GM23338 (cell line): ENCODE measurements at regions not wholly inside any gene's neighbourhood (a gene's known extent, or its start where the extent isn't known, plus 50 kb on each side); places are given as distances from the start of the nearest gene placed in this dataset.

Experiments
- ATAC-seq: fragments of 200-7000 bp; cut with Tn5 transposase; 3 replicates; pipeline ENCODE4 v1.9.1; 2020
- DNase-seq: peaks from one replicate; pipeline ENCODE4 v3.0.0-alpha.2; 2015; ENCODE audit warnings: low spot score
- H2AFZ ChIP-seq: fragments of 200-600 bp; sonication (generic); 2 replicates; pipeline ENCODE4 v1.8.0; 2016; ENCODE audit warnings: antibody characterized with exemption, mild to moderate bottlenecking, moderate library complexity
- H3F3A ChIP-seq: fragments of 200-600 bp; sonication (generic); replicated peaks from 2 replicates; pipeline ENCODE4 v1.8.0; 2017; ENCODE audit warnings: antibody characterized with exemption, mixed run types, low read depth
- H3K27ac ChIP-seq: fragments of 200-600 bp; sonication (generic); 2 replicates; pipeline ENCODE4 v1.6.1; 2016; ENCODE audit warnings: low read depth
- H3K27me3 ChIP-seq: fragments of 200-600 bp; sonication (generic); 2 replicates; pipeline ENCODE4 v1.8.0; 2016; ENCODE audit warnings: mild to moderate bottlenecking, mixed run types, moderate library complexity; ENCODE audit not compliant: insufficient read depth
- H3K36me3 ChIP-seq: fragments of 200-600 bp; sonication (generic); 2 replicates; pipeline ENCODE4 v1.8.0; 2016; ENCODE audit warnings: mild to moderate bottlenecking; ENCODE audit not compliant: insufficient read depth
- H3K4me1 ChIP-seq: fragments of 200-600 bp; sonication (generic); 2 replicates; pipeline ENCODE4 v1.8.0; 2016; ENCODE audit warnings: mild to moderate bottlenecking, moderate library complexity; ENCODE audit not compliant: insufficient read depth
- H3K4me2 ChIP-seq: fragments of 200-600 bp; sonication (generic); 2 replicates; pipeline ENCODE4 v1.7.1; 2017; ENCODE audit warnings: mixed run types
- H3K4me3 ChIP-seq: fragments of 200-600 bp; sonication (generic); 2 replicates; pipeline ENCODE4 v1.6.1; 2016; ENCODE audit warnings: mixed run types
- H3K79me2 ChIP-seq: fragments of 200-600 bp; sonication (generic); replicated peaks from 2 replicates; pipeline ENCODE4 v1.8.0; 2017; ENCODE audit warnings: mild to moderate bottlenecking; ENCODE audit not compliant: insufficient read depth
- H3K9me2 ChIP-seq: fragments of 200-600 bp; sonication (generic); 2 replicates; pipeline ENCODE4 v1.8.0; 2017; ENCODE audit not compliant: insufficient read depth
- H4K20me1 ChIP-seq: fragments of 200-600 bp; sonication (generic); replicated peaks from 2 replicates; pipeline ENCODE4 v1.8.0; 2017; ENCODE audit warnings: mild to moderate bottlenecking; ENCODE audit not compliant: insufficient read depth
- H3K27ac Mint-ChIP-seq: 2 replicates; pipeline ENCODE4 v1.8.0; 2020; ENCODE audit warnings: inconsistent platforms, mild to moderate bottlenecking, moderate library complexity, mixed read lengths
- H3K27me3 Mint-ChIP-seq: 3 replicates; pipeline ENCODE4 v1.8.0; 2022; ENCODE audit warnings: low read depth, mild to moderate bottlenecking, moderate library complexity, mixed read lengths, inconsistent platforms; ENCODE audit not compliant: insufficient read depth, poor library complexity
- H3K36me3 Mint-ChIP-seq: 3 replicates; pipeline ENCODE4 v1.8.0; 2021; ENCODE audit warnings: low read depth, mild to moderate bottlenecking, inconsistent platforms, moderate library complexity, mixed read lengths
- H3K4me1 Mint-ChIP-seq: 3 replicates; pipeline ENCODE4 v1.8.0; 2020; ENCODE audit warnings: mild to moderate bottlenecking, inconsistent platforms, mixed read lengths
- H3K4me3 Mint-ChIP-seq: 3 replicates; pipeline ENCODE4 v1.8.0; 2021; ENCODE audit warnings: moderate library complexity, mild to moderate bottlenecking, inconsistent platforms, mixed read lengths
- H3K9me3 Mint-ChIP-seq: 3 replicates; pipeline ENCODE4 v1.8.0; 2020; ENCODE audit warnings: moderate library complexity, mild to moderate bottlenecking, inconsistent platforms, mixed read lengths
- CREB1 ChIP-seq: fragments of 250-450 bp; sonication (Bioruptor Pico); IDR thresholded peaks from 2 replicates; pipeline ENCODE4 v1.5.0; 2020; ENCODE audit warnings: low read depth, mild to moderate bottlenecking, moderate library complexity
- ETS1 ChIP-seq: IDR thresholded peaks from 2 replicates; pipeline ENCODE4 v1.6.1; 2016; ENCODE audit warnings: antibody characterized with exemption
- EZH2 ChIP-seq: fragments of 200-600 bp; sonication (generic); IDR thresholded peaks from one replicate; pipeline ENCODE4 v1.8.0; 2017; ENCODE audit warnings: antibody characterized with exemption, mild to moderate bottlenecking, low read depth; ENCODE audit not compliant: unreplicated experiment
- EZH2phosphoT487 ChIP-seq: fragments of 200-600 bp; sonication (generic); IDR thresholded peaks from one replicate; pipeline ENCODE4 v1.8.1; 2018; ENCODE audit warnings: antibody characterized with exemption; ENCODE audit not compliant: unreplicated experiment
- JUNB ChIP-seq: IDR thresholded peaks from one replicate; pipeline ENCODE4 v1.6.1; 2016; ENCODE audit warnings: antibody characterized with exemption; ENCODE audit not compliant: unreplicated experiment
- NANOG ChIP-seq: IDR thresholded peaks from 2 replicates; pipeline ENCODE4 v1.6.1; 2016; ENCODE audit warnings: antibody characterized with exemption, borderline replicate concordance
- POLR2AphosphoS5 ChIP-seq: IDR thresholded peaks from 2 replicates; pipeline ENCODE4 v1.6.1; 2016; ENCODE audit warnings: antibody characterized with exemption, low read depth
- STAT1 ChIP-seq: IDR thresholded peaks from one replicate; pipeline ENCODE4 v1.6.1; 2016; ENCODE audit warnings: antibody characterized with exemption; ENCODE audit not compliant: unreplicated experiment
- ZNF114 ChIP-seq: fragments of 250-450 bp; sonication (Bioruptor Pico); IDR thresholded peaks from 2 replicates; pipeline ENCODE4 v1.5.0; 2020; ENCODE audit warnings: mild to moderate bottlenecking, moderate library complexity
- ZNF331 ChIP-seq: fragments of 250-450 bp; sonication (Bioruptor Pico); IDR thresholded peaks from 2 replicates; pipeline ENCODE4 v1.5.0; 2020; ENCODE audit warnings: low read depth, mild to moderate bottlenecking, moderate library complexity
- ZNF462 ChIP-seq: fragments of 250-450 bp; sonication (Bioruptor Pico); IDR thresholded peaks from 2 replicates; pipeline ENCODE4 v1.5.0; 2020; ENCODE audit warnings: mild to moderate bottlenecking, moderate library complexity
- TF ChIP-seq, protein P1 (sequence below), 2 experiments: fragments of 200-600 bp in 1 of 2; sonication (generic) in 1 of 2; conservative IDR thresholded peaks; 2 replicates each; pipeline versions ENCODE4 v1.5.1 to v1.6.1; 2016 to 2017; ENCODE audit warnings: antibody characterized with exemption in 2 of 2, low read depth in 2 of 2, mild to moderate bottlenecking in 2 of 2, moderate library complexity in 1 of 2
- TF ChIP-seq, protein P2 (sequence below): IDR thresholded peaks from one replicate; pipeline ENCODE4 v1.6.1; 2018; ENCODE audit warnings: antibody characterized with exemption; ENCODE audit not compliant: unreplicated experiment

- TF ChIP-seq ZNF114 (CRISPR knock-in tag), result no peak
- TF ChIP-seq JUNB, result no peak
- TF ChIP-seq ZNF462 (CRISPR knock-in tag), result no peak
- TF ChIP-seq, protein P1, sequence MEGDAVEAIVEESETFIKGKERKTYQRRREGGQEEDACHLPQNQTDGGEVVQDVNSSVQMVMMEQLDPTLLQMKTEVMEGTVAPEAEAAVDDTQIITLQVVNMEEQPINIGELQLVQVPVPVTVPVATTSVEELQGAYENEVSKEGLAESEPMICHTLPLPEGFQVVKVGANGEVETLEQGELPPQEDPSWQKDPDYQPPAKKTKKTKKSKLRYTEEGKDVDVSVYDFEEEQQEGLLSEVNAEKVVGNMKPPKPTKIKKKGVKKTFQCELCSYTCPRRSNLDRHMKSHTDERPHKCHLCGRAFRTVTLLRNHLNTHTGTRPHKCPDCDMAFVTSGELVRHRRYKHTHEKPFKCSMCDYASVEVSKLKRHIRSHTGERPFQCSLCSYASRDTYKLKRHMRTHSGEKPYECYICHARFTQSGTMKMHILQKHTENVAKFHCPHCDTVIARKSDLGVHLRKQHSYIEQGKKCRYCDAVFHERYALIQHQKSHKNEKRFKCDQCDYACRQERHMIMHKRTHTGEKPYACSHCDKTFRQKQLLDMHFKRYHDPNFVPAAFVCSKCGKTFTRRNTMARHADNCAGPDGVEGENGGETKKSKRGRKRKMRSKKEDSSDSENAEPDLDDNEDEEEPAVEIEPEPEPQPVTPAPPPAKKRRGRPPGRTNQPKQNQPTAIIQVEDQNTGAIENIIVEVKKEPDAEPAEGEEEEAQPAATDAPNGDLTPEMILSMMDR (conservative IDR thresholded peaks at IDR 0.05; ENCODE audit: low read depth in 2 of 2), result no peak
- no peak for TF ChIP-seq POLR2AphosphoS5
- no peak for TF ChIP-seq ETS1
- no peak for TF ChIP-seq NANOG
- TF ChIP-seq ZNF331, result no peak
- TF ChIP-seq, protein P2, sequence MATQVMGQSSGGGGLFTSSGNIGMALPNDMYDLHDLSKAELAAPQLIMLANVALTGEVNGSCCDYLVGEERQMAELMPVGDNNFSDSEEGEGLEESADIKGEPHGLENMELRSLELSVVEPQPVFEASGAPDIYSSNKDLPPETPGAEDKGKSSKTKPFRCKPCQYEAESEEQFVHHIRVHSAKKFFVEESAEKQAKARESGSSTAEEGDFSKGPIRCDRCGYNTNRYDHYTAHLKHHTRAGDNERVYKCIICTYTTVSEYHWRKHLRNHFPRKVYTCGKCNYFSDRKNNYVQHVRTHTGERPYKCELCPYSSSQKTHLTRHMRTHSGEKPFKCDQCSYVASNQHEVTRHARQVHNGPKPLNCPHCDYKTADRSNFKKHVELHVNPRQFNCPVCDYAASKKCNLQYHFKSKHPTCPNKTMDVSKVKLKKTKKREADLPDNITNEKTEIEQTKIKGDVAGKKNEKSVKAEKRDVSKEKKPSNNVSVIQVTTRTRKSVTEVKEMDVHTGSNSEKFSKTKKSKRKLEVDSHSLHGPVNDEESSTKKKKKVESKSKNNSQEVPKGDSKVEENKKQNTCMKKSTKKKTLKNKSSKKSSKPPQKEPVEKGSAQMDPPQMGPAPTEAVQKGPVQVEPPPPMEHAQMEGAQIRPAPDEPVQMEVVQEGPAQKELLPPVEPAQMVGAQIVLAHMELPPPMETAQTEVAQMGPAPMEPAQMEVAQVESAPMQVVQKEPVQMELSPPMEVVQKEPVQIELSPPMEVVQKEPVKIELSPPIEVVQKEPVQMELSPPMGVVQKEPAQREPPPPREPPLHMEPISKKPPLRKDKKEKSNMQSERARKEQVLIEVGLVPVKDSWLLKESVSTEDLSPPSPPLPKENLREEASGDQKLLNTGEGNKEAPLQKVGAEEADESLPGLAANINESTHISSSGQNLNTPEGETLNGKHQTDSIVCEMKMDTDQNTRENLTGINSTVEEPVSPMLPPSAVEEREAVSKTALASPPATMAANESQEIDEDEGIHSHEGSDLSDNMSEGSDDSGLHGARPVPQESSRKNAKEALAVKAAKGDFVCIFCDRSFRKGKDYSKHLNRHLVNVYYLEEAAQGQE, result no peak
- no peak for TF ChIP-seq EZH2
- TF ChIP-seq STAT1, result no peak
- no peak for TF ChIP-seq CREB1 (CRISPR knock-in tag)
- no peak for TF ChIP-seq EZH2phosphoT487
- H3K27ac ChIP-seq, result no peak overlapping the region
- H3K4me3 ChIP-seq, result no peak overlapping the region
- no peak overlapping the region for H3K27ac Mint-ChIP-seq
- H2AFZ ChIP-seq, result no peak overlapping the region
- H3K79me2 ChIP-seq, result no peaks in the 10 kb centered on the region
- H3K36me3 Mint-ChIP-seq, result no peaks in the 10 kb centered on the region
- H3K4me1 Mint-ChIP-seq, result peaks cover 12% of the 10 kb centered on the region
- H3K4me1 ChIP-seq, result peaks cover 13% of the 10 kb centered on the region
- H3K4me3 Mint-ChIP-seq, result no peak overlapping the region
- no peaks in the 10 kb centered on the region for H3K27me3 ChIP-seq
- H3K36me3 ChIP-seq, result no peaks in the 10 kb centered on the region
- DNase-seq (no peak), ATAC-seq (no peak)
- H4K20me1 ChIP-seq, result no peaks in the 10 kb centered on the region
- no peak overlapping the region for H3K4me2 ChIP-seq
- H3F3A ChIP-seq, result no peaks in the 10 kb centered on the region
- H3K27me3 Mint-ChIP-seq, result no peaks in the 10 kb centered on the region
- 0 out of 2 replicates have a peak, but pooled peaks cover 4% of the 10 kb centered on the region for H3K9me2 ChIP-seq
- H3K9me3 Mint-ChIP-seq, result no peaks in the 10 kb centered on the region
Observed at GRCh38 chr5:152063004-152063403, 138.4 kb upstream of the GLRA1 start.
